ENCODE measurements at regions not wholly inside any gene's neighbourhood (a gene's known extent, or its start where the extent isn't known, plus 50 kb on each side); places are given as distances from the start of the nearest gene placed in this dataset.
"Not testable (repeated sequence)": the region's sequence is repeated elsewhere in the genome, so short reads cannot be mapped to it uniquely, and the experiment has no call there.

- no peak for DNase-seq
These were observed 293.2 kb downstream of the DUSP6 start for GRCh38 chr12:89059056-89059455.

GRCh38 chr12:89058402-89058801, 293.9 kb downstream of the DUSP6 start:
- no peak for DNase-seq

GRCh38 chr12:89053817-89054216, 298.5 kb downstream of the DUSP6 start:
- DNase-seq: not testable (repeated sequence)

- DNase-seq: no peak
These were observed 301.1 kb downstream of the DUSP6 start for GRCh38 chr12:89051065-89051677.

GRCh38 chr12:89047856-89048418, 304.4 kb downstream of the DUSP6 start:
- no peak for DNase-seq

GRCh38 chr12:89041078-89041477, 311.2 kb downstream of the DUSP6 start:
- DNase-seq: no peak

- peak; percentile 54 for DNase-seq
These were observed 311.9 kb downstream of the DUSP6 start for GRCh38 chr12:89040146-89040964.

- no peak for DNase-seq
These were observed 313.3 kb downstream of the DUSP6 start for GRCh38 chr12:89038831-89039512.

GRCh38 chr12:89033062-89033461, 319.2 kb downstream of the DUSP6 start:
- no peak for DNase-seq

GRCh38 chr12:89029961-89030360, 322.3 kb downstream of the DUSP6 start:
- DNase-seq: no peak

- no peak for DNase-seq
These were observed 327.7 kb downstream of the DUSP6 start for GRCh38 chr12:89024580-89024979.

- no peak for DNase-seq
These were observed 328.4 kb downstream of the DUSP6 start for GRCh38 chr12:89023936-89024335.

GRCh38 chr12:89020689-89021088, 331.6 kb downstream of the DUSP6 start:
- no peak for DNase-seq

GRCh38 chr12:89020121-89020480, 332.2 kb downstream of the DUSP6 start:
- DNase-seq: no peak

GRCh38 chr12:89019439-89020120, 332.7 kb downstream of the DUSP6 start:
- DNase-seq: peak; percentile 82

GRCh38 chr12:89016970-89017778, 335.1 kb downstream of the DUSP6 start:
- DNase-seq: peak; percentile 21

GRCh38 chr12:89015419-89015818, 336.9 kb downstream of the DUSP6 start:
- DNase-seq: no peak

GRCh38 chr12:88998421-88998820, 353.9 kb downstream of the DUSP6 start:
- DNase-seq: no peak

- no peak for DNase-seq
These were observed 356.0 kb downstream of the DUSP6 start for GRCh38 chr12:88996200-88996788.

GRCh38 chr12:88994971-88995370, 357.3 kb downstream of the DUSP6 start:
- no peak for DNase-seq

- DNase-seq: no peak
These were observed 357.8 kb downstream of the DUSP6 start for GRCh38 chr12:88994537-88994936.

- DNase-seq: no peak
These were observed 358.6 kb downstream of the DUSP6 start for GRCh38 chr12:88993651-88994050.

Data from femur (tissue), 1 donor.